DOHH2 (cell line): ENCODE measurements at regions not wholly inside any gene's neighbourhood (a gene's known extent, or its start where the extent isn't known, plus 50 kb on each side); places are given as distances from the start of the nearest gene placed in this dataset.
"Not testable (repeated sequence)": the region's sequence is repeated elsewhere in the genome, so short reads cannot be mapped to it uniquely, and the experiment has no call there.

ENCODE experiments used
- H3F3A ChIP-seq: fragments of 200-600 bp; sonication (generic), shearing (Covaris generic); 2 replicates; pipeline ENCODE4 v1.6.0; 2016; ENCODE audit warnings: antibody characterized with exemption, mild to moderate bottlenecking; ENCODE audit not compliant: control insufficient read depth, insufficient read depth
- H3K27ac ChIP-seq: fragments of 200-600 bp; sonication (generic); 2 replicates; pipeline ENCODE4 v1.5.1; 2014; ENCODE audit warnings: low read depth, mild to moderate bottlenecking, low read length, moderate library complexity
- H3K27me3 ChIP-seq: fragments of 200-600 bp; sonication (generic); 2 replicates; pipeline ENCODE4 v1.6.1; 2014; ENCODE audit warnings: mild to moderate bottlenecking, low read length, mixed read lengths; ENCODE audit not compliant: control insufficient read depth
- H3K36me3 ChIP-seq: fragments of 200-600 bp; sonication (generic); 2 replicates; pipeline ENCODE4 v1.6.1; 2014; ENCODE audit warnings: mild to moderate bottlenecking, low read length, moderate library complexity, mixed read lengths; ENCODE audit not compliant: control insufficient read depth
- H3K4me1 ChIP-seq: fragments of 200-600 bp; sonication (generic); 2 replicates; pipeline ENCODE4 v1.6.1; 2014; ENCODE audit warnings: mild to moderate bottlenecking, low read length, mixed read lengths; ENCODE audit not compliant: control insufficient read depth
- H3K4me2 ChIP-seq: fragments of 200-600 bp; sonication (generic); 2 replicates; pipeline ENCODE4 v1.6.0; 2014; ENCODE audit warnings: mild to moderate bottlenecking, low read length, moderate library complexity
- H3K4me3 ChIP-seq: fragments of 200-600 bp; sonication (generic); 2 replicates; pipeline ENCODE4 v1.5.1; 2014; ENCODE audit warnings: mild to moderate bottlenecking, low read length, mixed read lengths
- H3K79me2 ChIP-seq: fragments of 200-600 bp; sonication (generic); 2 replicates; pipeline ENCODE4 v1.6.1; 2014; ENCODE audit warnings: mild to moderate bottlenecking, low read length, mixed read lengths; ENCODE audit not compliant: control insufficient read depth
- H3K9me2 ChIP-seq: fragments of 200-600 bp; sonication (generic); replicated peaks from 2 replicates; pipeline ENCODE4 v1.6.1; 2014; ENCODE audit warnings: mild to moderate bottlenecking, low read length, mixed read lengths; ENCODE audit not compliant: control insufficient read depth
- H3K9me3 ChIP-seq: fragments of 200-600 bp; sonication (generic); 2 replicates; pipeline ENCODE4 v1.6.1; 2014; ENCODE audit warnings: antibody characterized with exemption, low read length, mixed read lengths; ENCODE audit not compliant: control insufficient read depth, insufficient read depth
- H4K20me1 ChIP-seq: fragments of 200-600 bp; sonication (generic); 2 replicates; pipeline ENCODE4 v1.6.0; 2014; ENCODE audit warnings: low read depth, mild to moderate bottlenecking, antibody characterized with exemption, low read length, moderate library complexity; ENCODE audit not compliant: control insufficient read depth, insufficient read depth
- CTCF ChIP-seq: fragments of 200-600 bp; sonication (generic); IDR thresholded peaks from one replicate; pipeline ENCODE4 v1.5.1; 2014; ENCODE audit warnings: antibody characterized with exemption, mild to moderate bottlenecking, low read depth, low read length; ENCODE audit not compliant: poor library complexity, severe bottlenecking
- EZH2phosphoT487 ChIP-seq: fragments of 200-600 bp; sonication (generic); IDR thresholded peaks from 2 replicates; pipeline ENCODE4 v1.6.1; 2017; ENCODE audit warnings: borderline replicate concordance, mild to moderate bottlenecking, antibody characterized with exemption, low read length, moderate library complexity, mixed read lengths

- Histone ChIP-seq H3K36me3 (no peaks in the 10 kb centered on the region), H3K9me2 (no peaks in the 10 kb centered on the region), H3K9me3 (no peaks in the 10 kb centered on the region; the same call in 1 of the 2 replicates), H3K4me1 (no peaks in the 10 kb centered on the region), H3K79me2 (no peaks in the 10 kb centered on the region), H3K4me2 (no peak overlapping the region), H3F3A (no peaks in the 10 kb centered on the region), H3K27me3 (no peaks in the 10 kb centered on the region), H3K27ac (no peak overlapping the region), H3K4me3 (no peak overlapping the region), H4K20me1 (no peaks in the 10 kb centered on the region)
- TF ChIP-seq EZH2phosphoT487 (no peak), CTCF (no peak)
These were observed 246.2 kb downstream of the SOCS6 start for GRCh38 chr18:70535041-70535440.

- not testable (repeated sequence) for H3K36me3 ChIP-seq, H3K4me3 ChIP-seq, H3K9me3 ChIP-seq, H3K27ac ChIP-seq, H3K27me3 ChIP-seq, H3K9me2 ChIP-seq, H3K79me2 ChIP-seq, H3K4me2 ChIP-seq, H3F3A ChIP-seq, H3K4me1 ChIP-seq, H4K20me1 ChIP-seq
These were observed 236.5 kb downstream of the SOCS6 start for GRCh38 chr18:70525322-70525721.

GRCh38 chr18:70523792-70524182, 234.9 kb downstream of the SOCS6 start:
- Histone ChIP-seq H3K27ac (no peak overlapping the region), H3F3A (no peaks in the 10 kb centered on the region)

More at GRCh38 chr18:70523792-70524182, 234.9 kb downstream of the SOCS6 start:
- Histone ChIP-seq H4K20me1 (no peaks in the 10 kb centered on the region), H3K27me3 (no peaks in the 10 kb centered on the region), H3K9me3 (no peaks in the 10 kb centered on the region), H3K4me2 (no peak overlapping the region), H3K36me3 (no peaks in the 10 kb centered on the region), H3K9me2 (no peaks in the 10 kb centered on the region), H3K4me1 (no peaks in the 10 kb centered on the region), H3K4me3 (no peak overlapping the region), H3K79me2 (no peaks in the 10 kb centered on the region)
- no peak for TF ChIP-seq EZH2phosphoT487
- TF ChIP-seq CTCF, result no peak
